ENCODE measurements at regions not wholly inside any gene's neighbourhood (a gene's known extent, or its start where the extent isn't known, plus 50 kb on each side); places are given as distances from the start of the nearest gene placed in this dataset.

- DNase-seq (ENCODE audit: low spot score), result peak; percentile 35
These were observed 265.3 kb upstream of the PKDCC start for GRCh38 chr2:41782306-41783158.

- DNase-seq (ENCODE audit: low spot score), result no peak
These were observed 263.3 kb upstream of the PKDCC start for GRCh38 chr2:41784496-41784895.

- no peak for DNase-seq (ENCODE audit: low spot score)
These were observed 262.4 kb upstream of the PKDCC start for GRCh38 chr2:41785251-41786022.

- DNase-seq (ENCODE audit: low spot score), result peak; percentile 14
These were observed 256.3 kb upstream of the PKDCC start for GRCh38 chr2:41791523-41791922.

- DNase-seq (ENCODE audit: low spot score), result no peak
These were observed 244.5 kb upstream of the PKDCC start for GRCh38 chr2:41803361-41803760.

- no peak for DNase-seq (ENCODE audit: low spot score)
These were observed 241.5 kb upstream of the PKDCC start for GRCh38 chr2:41806286-41806685.

GRCh38 chr2:41821167-41821566 lies 226.7 kb upstream of the PKDCC start:
- DNase-seq (ENCODE audit: low spot score), result no peak

GRCh38 chr2:41826921-41827320 lies 220.9 kb upstream of the PKDCC start:
- no peak for DNase-seq (ENCODE audit: low spot score)

GRCh38 chr2:41827354-41827971 lies 220.4 kb upstream of the PKDCC start:
- no peak for DNase-seq (ENCODE audit: low spot score)

GRCh38 chr2:41828052-41828643 lies 219.7 kb upstream of the PKDCC start:
- no peak for DNase-seq (ENCODE audit: low spot score)

GRCh38 chr2:41829052-41829451 lies 218.8 kb upstream of the PKDCC start:
- DNase-seq (ENCODE audit: low spot score), result no peak

- no peak for DNase-seq (ENCODE audit: low spot score)
These were observed 217.2 kb upstream of the PKDCC start for GRCh38 chr2:41830600-41830999.

- no peak for DNase-seq (ENCODE audit: low spot score)
These were observed 215.6 kb upstream of the PKDCC start for GRCh38 chr2:41832218-41832617.

GRCh38 chr2:41835401-41835800 lies 212.4 kb upstream of the PKDCC start:
- no peak for DNase-seq (ENCODE audit: low spot score)

GRCh38 chr2:41836948-41837347 lies 210.9 kb upstream of the PKDCC start:
- no peak for DNase-seq (ENCODE audit: low spot score)

- DNase-seq (ENCODE audit: low spot score), result no peak
These were observed 210.2 kb upstream of the PKDCC start for GRCh38 chr2:41837610-41838009.

GRCh38 chr2:41840702-41841551 lies 206.9 kb upstream of the PKDCC start:
- peak; percentile 97 for DNase-seq (ENCODE audit: low spot score)

GRCh38 chr2:41846962-41847361 lies 200.9 kb upstream of the PKDCC start:
- no peak for DNase-seq (ENCODE audit: low spot score)

GRCh38 chr2:41847744-41848441 lies 199.9 kb upstream of the PKDCC start:
- DNase-seq (ENCODE audit: low spot score), result no peak

- no peak for DNase-seq (ENCODE audit: low spot score)
These were observed 196.3 kb upstream of the PKDCC start for GRCh38 chr2:41851554-41851953.

Data from germinal center (tissue), 1 donor.